LoVo (cell line): ENCODE measurements at regions not wholly inside any gene's neighbourhood (a gene's known extent, or its start where the extent isn't known, plus 50 kb on each side); places are given as distances from the start of the nearest gene placed in this dataset.
"Not testable (repeated sequence)": the region's sequence is repeated elsewhere in the genome, so short reads cannot be mapped to it uniquely, and the experiment has no call there.

Experiments used
- DNase-seq: peaks from one replicate; pipeline ENCODE4 v3.0.0-alpha.2; 2016; ENCODE audit warnings: low spot score

DNA sequence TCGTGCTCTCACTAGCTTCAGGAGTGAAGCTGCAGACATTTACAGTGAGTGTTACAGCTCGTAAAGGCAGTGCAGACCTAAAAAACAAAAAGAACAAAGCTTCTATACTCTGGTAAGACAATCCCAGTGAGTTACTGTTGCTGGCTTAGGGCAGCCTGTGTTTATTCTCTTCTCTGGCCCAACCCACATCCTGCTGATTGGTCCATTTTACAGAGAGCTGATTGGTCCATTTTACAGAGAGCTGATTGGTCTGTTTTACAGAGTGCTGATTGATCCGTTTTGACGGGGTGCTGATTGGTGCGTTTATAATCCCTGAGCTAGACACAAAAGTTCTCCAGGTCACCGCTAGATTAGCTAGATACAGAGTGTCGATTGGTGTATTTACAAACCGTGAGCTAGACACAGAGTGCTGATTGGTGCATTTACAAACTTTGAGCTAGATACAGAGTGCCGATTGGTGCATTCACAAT is 158.0 kb downstream of the KLRB1 start:
- peak; percentile 21 for DNase-seq

GRCh38 chr12:9449181-9449580 is 158.5 kb downstream of the KLRB1 start:
- DNase-seq, result no peak

DNA sequence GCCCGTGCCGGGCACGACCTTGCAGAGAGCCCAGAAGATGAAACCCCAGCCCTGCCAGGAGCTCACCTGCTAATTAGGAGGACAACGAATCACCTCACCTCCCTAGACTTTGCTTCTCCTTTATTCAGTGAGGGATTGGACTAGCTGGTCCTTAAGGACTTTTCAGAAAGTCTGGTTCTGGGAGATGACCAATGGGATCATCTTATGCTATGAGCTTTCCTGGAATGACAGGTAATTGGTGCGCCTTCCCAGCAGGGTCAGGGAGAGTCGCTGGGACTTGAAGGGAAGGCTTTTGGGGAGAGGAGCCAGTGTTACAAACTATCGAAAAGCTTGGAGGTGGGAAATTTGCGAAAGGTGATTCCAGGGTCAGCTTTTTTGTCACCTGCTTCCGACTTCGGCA is 159.1 kb downstream of the KLRB1 start:
- DNase-seq, result peak; percentile 2

DNA sequence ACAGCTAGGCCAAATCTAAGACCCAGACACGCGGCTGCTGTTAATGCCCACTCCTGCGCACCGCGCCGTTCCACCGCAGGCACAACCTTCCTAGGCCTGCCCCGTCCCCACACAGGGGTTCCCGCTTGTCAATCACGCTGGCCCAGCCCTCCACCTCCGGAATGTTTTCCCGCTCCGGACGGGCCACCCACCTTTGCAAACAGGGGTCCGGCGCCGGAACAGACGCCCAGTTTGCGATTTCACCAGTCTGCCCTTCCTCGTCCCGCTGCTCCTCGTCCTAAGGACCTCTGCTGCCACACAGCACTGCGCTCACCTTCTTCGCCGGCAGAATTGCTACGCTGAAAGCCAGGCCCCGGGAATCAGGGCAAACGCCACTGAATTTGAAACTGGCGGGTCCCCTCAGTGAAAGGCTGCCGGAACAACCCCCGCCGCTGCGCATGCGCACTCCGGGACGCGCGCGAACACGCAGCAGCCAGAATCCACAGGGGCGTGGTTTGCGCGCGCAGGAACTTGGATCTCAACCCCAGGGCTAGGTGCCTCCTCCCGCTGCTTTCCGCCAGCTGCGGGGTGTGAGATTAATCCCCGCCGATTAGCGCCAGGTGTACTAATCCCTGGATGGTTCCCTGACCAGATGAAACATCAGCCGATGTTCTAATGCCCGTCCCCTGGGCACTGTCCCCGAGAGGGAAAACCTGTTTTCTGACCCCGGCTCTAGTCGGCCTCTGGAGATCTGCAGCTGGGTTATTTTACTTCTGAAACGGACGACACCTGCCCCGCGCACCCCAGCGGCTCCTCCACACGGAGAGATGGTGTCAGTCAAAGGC is 159.7 kb downstream of the KLRB1 start:
- DNase-seq, result peak; percentile 92

DNA sequence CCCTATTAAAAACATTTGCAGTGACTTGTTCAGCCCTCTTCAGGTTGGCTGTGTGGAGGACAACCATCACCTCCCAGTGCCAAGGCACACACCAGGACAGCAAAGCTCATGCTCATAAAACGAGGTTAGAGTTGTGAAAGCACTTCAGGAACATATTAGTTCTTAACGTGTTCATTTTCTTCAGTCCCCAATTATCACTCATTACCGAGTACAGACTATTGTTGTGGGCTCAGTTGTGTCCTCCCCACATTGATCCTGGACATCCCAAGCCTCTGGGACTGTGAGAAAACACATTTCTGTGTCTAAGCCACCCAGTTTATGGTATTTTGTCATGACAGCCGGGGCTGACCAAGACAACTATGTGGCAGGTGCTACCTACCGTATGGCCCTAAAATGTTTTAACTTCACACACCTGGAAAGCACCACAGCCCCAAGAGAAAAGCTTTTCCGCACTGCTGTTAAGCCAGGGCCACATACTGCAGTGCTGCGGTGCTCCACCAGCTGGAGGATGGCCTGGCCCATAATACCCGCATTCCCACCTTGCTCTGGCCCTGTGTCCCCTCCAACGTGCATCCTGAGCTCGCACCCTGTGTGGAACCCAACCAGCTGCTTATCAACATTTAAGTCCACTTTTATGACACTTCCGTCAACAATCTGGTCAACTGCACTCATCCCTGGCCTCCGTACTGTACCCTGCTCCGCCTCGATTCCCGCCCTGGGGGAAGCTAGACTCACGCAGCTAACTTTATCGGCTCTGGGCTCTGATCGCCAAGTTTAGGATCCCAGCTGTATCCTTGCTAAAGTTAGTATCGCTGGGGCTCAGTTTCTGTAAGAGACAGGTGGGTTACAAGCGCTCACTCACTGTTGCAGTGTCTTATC is 160.6 kb downstream of the KLRB1 start:
- DNase-seq, result not testable (repeated sequence)

- not testable (repeated sequence) for DNase-seq
Measured at GRCh38 chr12:9440428-9440827, 167.3 kb downstream of the KLRB1 start.

GRCh38 chr12:9435682-9436081 is 172.0 kb downstream of the KLRB1 start:
- DNase-seq, result not testable (repeated sequence)

- not testable (repeated sequence) for DNase-seq
Measured at GRCh38 chr12:9430385-9430784, 177.3 kb downstream of the KLRB1 start.

DNA sequence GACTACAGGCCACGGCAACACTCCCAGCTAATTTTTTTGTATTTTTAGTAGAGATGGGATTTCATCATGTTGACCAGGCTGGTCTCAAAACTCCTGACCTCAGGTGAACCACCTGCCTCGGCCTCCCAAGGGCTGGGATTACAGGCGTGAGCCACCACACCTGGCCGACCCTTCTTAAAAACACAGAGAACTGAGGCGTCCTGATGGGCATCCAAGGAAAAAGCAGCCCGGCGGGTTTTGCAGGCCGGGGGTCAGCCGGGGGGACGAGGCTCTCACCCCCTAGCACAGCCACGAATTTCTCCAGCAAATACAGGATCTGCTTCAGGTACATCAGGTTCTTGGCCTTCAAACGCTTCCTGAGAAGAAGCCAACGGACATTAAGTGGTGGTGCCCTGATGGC is 178.9 kb downstream of the KLRB1 start:
- DNase-seq, result not testable (repeated sequence)

- not testable (repeated sequence) for DNase-seq
Measured at GRCh38 chr12:9425429-9425828, 182.3 kb downstream of the KLRB1 start.

DNA sequence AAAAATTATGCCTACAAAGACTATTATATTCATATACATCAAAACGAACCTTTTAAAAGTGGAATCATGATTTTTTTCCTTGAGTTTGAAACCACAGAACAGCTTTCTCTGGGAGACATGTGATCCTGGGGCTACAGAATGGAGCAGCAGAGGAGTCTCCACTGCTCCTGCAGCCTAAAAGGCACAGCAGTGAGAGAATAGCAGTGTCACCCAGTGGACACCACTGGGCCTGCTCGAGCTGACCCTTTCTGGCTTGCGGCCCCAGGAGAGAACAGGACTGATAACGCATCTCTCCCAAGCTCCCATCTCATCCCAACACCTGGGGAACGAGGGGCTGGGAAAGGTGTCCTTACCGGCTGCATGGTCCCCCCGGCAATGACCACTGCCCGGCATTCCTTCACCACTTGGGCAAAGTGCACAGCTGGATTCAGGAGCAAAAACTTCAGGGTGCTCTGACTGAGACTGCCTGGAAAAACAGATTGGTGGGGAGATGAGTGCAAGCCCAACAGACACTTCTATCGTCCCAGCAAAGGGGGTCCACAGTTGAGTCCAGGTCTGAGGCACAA is 183.5 kb downstream of the KLRB1 start:
- DNase-seq, result not testable (repeated sequence)

DNA sequence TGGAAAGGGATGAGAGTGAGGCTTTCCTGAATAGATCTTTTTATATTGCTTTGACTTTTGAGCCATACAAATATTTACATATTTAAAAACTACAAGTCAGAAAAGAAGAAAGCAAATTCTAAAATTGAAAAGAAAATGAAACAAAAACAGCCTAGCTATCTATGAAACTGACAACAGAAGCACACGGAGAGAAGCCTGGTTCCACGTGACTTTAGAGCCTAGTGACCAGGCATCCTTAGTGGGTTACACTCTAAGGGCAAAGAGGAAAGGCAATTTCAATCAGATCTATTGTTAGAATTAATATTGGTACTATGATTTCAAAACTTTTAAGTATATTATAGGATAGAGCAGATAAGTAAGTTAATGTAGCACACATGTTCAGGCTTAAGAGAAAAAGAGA is 185.0 kb downstream of the KLRB1 start:
- DNase-seq, result not testable (repeated sequence)

- DNase-seq, result not testable (repeated sequence)
Measured at GRCh38 chr12:9421520-9422086, 186.1 kb downstream of the KLRB1 start.

DNA sequence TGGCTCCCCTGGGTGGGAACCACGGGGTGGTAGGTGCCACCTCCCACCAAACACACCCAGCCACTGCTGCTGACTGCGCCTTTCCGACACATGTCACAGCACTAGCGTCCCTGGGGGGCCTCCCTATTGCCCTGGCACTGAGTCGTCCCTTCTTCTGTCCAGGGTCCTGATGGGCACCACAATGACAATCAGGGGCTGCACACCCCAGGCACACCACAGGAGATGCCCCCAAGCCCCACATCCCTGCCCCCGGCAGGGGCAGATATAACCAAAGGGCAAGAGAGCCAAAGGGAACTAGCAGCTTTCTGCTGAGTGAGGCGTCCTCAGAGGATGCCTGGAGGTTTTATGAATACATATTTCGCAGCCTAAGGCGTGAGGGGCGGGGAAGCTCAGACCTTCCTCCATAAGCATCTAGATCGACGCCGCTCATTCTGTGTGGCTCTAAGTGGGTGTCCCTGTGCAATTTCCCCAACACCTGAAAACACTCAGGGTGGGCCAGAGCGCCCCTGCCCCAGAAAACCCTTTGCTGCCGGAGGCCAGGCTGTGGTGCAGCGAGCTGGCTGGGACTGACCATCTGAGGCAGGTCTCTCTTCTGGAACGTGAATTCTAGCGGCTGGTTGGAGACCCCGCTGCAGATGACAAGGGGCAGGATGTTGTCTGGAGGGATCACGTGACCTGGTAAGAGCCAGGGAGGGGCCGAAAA is 186.7 kb downstream of the KLRB1 start:
- not testable (repeated sequence) for DNase-seq

GRCh38 chr12:9418669-9419041 is 189.1 kb downstream of the KLRB1 start:
- DNase-seq, result not testable (repeated sequence)

DNA sequence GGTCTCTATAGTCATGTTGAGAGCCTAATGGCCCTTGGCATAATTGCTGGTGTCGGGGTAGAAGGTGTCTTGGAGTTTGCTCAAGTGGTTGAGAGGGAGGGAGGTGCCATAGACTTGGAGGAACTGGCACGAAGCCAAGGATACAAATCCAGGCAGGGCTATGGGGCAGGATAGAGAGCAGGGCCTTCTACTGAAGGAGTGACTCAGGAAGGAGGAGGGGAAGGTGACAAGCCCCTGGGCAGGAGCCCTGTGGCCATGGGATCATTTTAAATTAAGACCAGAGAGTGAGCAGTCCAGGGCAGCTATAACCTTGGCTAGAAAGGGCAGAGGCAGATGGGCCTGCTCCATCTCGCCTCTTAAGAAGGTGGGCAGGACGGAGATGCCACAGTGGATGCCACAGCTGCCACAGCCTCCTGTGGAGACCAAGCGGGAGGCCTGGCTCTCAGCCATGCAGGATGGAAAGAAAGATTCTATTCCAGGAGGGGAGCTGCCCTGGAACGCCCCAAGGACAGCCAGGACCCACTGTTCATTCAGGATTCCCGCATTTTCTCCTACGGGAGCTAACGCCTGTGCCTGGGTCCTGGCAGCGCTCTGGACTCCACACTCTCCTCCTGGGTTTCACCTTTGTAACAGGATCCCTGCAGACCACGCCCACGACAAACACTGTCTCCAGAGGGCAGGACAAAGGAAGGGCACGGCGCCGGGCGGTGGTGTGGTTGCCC is 189.6 kb downstream of the KLRB1 start:
- not testable (repeated sequence) for DNase-seq

GRCh38 chr12:9417341-9417740 is 190.4 kb downstream of the KLRB1 start:
- not testable (repeated sequence) for DNase-seq

GRCh38 chr12:9416346-9416745 is 191.4 kb downstream of the KLRB1 start:
- DNase-seq, result not testable (repeated sequence)

DNA sequence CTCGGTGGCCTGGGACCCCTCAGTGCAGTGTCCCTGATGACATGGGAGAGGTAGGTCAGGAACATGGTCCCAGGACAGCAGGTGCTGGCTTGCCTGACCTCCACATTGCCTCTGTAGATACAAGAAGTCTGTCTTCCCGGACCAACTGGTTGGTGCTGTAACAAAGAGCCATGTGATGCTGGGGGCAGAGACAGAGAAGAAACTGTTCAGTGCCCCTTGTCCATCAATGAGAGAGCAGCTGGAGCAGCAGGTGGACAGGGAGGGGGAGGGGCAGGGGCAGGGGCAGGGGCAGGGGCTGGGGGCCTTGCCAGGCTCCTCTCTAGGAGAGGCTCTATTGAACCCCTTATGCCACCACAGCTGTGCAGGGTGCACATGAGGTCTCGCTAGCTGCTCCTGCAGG is 191.8 kb downstream of the KLRB1 start:
- not testable (repeated sequence) for DNase-seq

DNA sequence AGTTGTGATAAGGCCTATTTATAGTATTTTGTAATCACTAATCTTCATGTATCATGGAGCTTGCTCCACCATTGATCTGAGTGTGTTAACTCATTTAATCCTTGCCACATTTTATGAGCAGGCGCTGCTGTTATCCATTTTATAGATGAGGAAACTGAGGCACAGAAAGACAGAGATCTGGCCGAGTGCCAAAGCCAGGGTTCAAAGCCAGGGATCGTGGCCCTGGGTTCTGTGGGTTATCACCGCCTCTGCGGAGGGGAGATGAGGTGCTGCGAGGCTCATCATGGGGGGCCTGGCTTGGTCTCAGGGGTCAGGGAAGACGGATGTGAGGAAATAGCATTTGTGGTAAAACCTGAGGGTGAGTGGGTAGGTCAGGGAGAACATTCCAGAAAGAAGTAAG is 193.9 kb downstream of the KLRB1 start:
- DNase-seq, result not testable (repeated sequence)

- not testable (repeated sequence) for DNase-seq
Measured at GRCh38 chr12:9412459-9412858, 195.3 kb downstream of the KLRB1 start.
